OCI-LY1 (cell line): ENCODE measurements at regions not wholly inside any gene's neighbourhood (a gene's known extent, or its start where the extent isn't known, plus 50 kb on each side); places are given as distances from the start of the nearest gene placed in this dataset.

ENCODE experiments used
- CTCF ChIP-seq: fragments of 200-600 bp; sonication (generic), shearing (Covaris generic); IDR thresholded peaks from 2 replicates; pipeline ENCODE4 v1.5.1; 2017; ENCODE audit warnings: mild to moderate bottlenecking, antibody characterized with exemption, low read length, moderate library complexity, mixed read lengths
- EZH2 ChIP-seq: fragments of 200-600 bp; sonication (generic), shearing (Covaris generic); IDR thresholded peaks from 2 replicates; pipeline ENCODE4 v1.8.0; 2017; ENCODE audit warnings: borderline replicate concordance, mixed run types, mild to moderate bottlenecking, antibody characterized with exemption, low read length, moderate library complexity, mixed read lengths

- no peak for TF ChIP-seq CTCF
- no peak for TF ChIP-seq EZH2
Observed at GRCh38 chr11:115065830-115066664, 387.7 kb downstream of the NXPE2 start.
